SJSA1 (cell line): ENCODE measurements at regions not wholly inside any gene's neighbourhood (a gene's known extent, or its start where the extent isn't known, plus 50 kb on each side); places are given as distances from the start of the nearest gene placed in this dataset.

ENCODE experiments used
- DNase-seq, 2 experiments: peaks; one replicate each; pipeline ENCODE4 v3.0.0-alpha.2; 2015 to 2020; ENCODE audit warnings: low spot score in 2 of 2, low read depth in 1 of 2
- H3K27ac ChIP-seq: fragments of 250-450 bp; sonication (Bioruptor Pico); 2 replicates; pipeline ENCODE4 v1.5.1; 2020; ENCODE audit warnings: mild to moderate bottlenecking, moderate library complexity
- H3K27me3 ChIP-seq: fragments of 250-450 bp; sonication (Bioruptor Pico); replicated peaks from 2 replicates; pipeline ENCODE4 v1.5.1; 2020; ENCODE audit warnings: mild to moderate bottlenecking, moderate library complexity
- H3K36me3 ChIP-seq: fragments of 250-450 bp; sonication (Bioruptor Pico); 2 replicates; pipeline ENCODE4 v1.5.1; 2020; ENCODE audit warnings: mild to moderate bottlenecking
- H3K4me1 ChIP-seq: fragments of 250-450 bp; sonication (Bioruptor Pico); replicated peaks from 2 replicates; pipeline ENCODE4 v1.6.1; 2021; ENCODE audit warnings: mild to moderate bottlenecking
- H3K4me3 ChIP-seq: fragments of 250-450 bp; sonication (Bioruptor Pico); 2 replicates; pipeline ENCODE4 v1.5.1; 2020; ENCODE audit warnings: mild to moderate bottlenecking
- H3K9me3 ChIP-seq: fragments of 250-450 bp; sonication (Bioruptor Pico); replicated peaks from 2 replicates; pipeline ENCODE4 v1.5.1; 2020; ENCODE audit warnings: mild to moderate bottlenecking

DNA sequence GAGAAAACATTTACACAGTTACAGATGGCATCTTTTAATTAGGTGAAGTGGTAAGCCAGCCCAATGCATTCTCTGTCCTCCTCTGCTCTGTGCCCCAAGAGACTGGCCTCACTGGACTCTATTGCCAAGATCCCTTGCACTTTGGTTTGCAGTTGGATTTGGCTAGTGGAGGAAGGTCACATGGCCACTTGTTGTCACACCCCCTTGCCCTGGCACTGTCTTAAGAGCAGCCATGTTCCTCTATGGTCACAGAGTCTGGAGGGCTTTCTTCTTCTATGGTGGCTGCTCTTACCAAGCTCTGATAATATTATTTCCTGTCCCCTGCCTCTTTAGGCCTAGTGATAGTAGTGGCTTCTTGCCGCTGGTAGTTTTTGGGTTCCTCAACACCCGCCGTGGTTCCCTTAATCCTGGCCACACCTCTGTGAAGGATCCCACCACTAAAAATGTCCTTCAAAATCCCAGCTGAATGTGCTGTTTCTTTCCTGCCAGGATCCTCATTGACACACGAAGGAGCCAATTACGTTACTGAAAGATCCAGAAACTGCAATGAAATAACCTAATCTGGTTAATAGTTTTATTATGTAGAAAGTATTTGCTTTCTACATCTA, 111.1 kb downstream of the CDC42EP3 start:
- H3K36me3 ChIP-seq = no peaks in the 10 kb centered on the region
- peak overlapping the region; percentile 98 for H3K27ac ChIP-seq
- DNase-seq = no peak
- H3K9me3 ChIP-seq = no peaks in the 10 kb centered on the region
- no peaks in the 10 kb centered on the region for H3K27me3 ChIP-seq
- H3K4me1 ChIP-seq = peaks cover 35% of the 10 kb centered on the region
- no peak overlapping the region for H3K4me3 ChIP-seq

DNA sequence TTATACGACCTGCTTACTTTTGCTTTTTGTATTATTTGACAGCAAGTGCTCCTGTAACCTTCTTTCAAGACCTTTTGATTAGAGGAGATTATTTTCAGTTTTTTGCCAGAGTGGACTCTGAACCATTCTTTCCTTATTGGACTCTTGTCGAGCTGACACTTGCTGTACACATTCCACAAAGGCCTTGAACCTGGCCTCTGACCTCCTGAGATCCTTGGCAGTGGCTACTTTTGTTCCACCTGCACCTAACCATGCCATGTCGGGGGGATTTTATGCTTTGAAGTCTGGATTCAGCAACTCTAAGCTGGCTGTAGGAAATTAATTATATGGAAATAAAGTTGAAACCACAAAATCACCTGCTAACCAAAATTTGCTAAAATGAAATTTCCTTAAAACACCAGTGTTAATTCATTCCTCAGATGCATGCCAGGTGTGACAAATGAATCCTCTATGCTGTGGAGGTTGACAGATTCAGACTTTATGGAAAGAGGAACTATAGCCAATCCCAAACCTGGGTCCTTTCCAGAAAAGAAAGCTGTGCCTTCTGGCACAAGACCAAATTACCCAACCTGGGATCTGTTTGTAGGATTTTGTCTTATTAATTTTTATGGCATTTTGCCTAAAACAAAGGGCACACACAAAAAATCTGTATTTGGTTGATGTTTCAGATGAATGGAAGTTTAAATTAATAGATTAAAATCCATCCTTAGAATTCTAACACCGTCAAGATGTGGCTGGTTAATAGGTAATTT, 110.4 kb downstream of the CDC42EP3 start:
- H3K36me3 ChIP-seq = no peaks in the 10 kb centered on the region
- no peak for DNase-seq
- no peaks in the 10 kb centered on the region; the same call in 1 of the 2 replicates for H3K9me3 ChIP-seq
- peaks cover 35% of the 10 kb centered on the region for H3K4me1 ChIP-seq
- H3K27me3 ChIP-seq = no peaks in the 10 kb centered on the region
- peak overlapping the region; percentile 98 for H3K27ac ChIP-seq
- no peak overlapping the region for H3K4me3 ChIP-seq

DNA sequence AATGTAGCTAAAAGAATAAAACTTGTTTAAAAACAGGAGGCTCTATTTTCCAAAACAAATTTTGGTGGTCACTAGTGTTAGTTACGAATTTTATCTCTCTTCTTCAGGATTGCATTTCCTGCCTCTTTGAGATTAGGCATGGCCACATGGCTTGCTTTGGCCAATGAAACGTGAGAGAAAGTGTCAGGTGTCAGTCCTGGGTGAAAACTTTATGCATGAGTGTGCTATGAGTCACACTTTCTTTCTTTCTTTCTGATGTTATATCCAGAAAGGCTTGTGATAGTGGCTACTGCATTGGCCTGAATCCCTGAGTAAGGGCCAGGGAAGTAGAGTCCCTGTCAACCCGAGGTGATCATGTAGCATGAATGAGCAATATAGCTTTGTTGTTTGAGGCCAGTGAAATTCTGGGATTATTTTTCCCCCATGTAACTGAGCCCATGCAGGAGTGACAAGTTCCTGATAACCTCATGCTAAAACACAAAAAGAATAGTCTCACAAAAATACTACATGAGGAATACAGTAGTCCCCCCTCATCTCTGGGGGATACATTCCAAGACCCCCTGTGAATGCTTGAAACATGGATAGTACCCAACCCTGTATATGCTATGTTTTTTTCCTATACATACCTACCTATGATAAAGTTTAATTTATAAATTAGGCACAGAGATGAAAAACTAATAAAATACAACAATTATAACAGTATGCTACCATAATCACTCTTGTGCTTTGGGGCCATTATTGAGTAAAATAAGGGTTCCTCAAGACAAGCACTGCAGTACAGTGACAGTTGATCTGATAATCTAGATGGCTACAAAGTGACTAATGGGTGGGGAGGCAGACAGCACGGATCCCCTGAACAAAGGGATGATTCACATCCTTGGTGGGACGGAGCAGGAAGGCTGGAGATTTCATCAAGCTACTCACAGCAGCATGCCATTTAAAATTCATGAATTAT, 109.5 kb downstream of the CDC42EP3 start:
- H3K4me3 ChIP-seq = no peak overlapping the region
- H3K27ac ChIP-seq = peak overlapping the region; percentile 98
- no peaks in the 10 kb centered on the region for H3K36me3 ChIP-seq
- no peaks in the 10 kb centered on the region for H3K27me3 ChIP-seq
- H3K4me1 ChIP-seq = peaks cover 39% of the 10 kb centered on the region
- no peaks in the 10 kb centered on the region; the same call in 1 of the 2 replicates for H3K9me3 ChIP-seq
- DNase-seq = peak; percentile 88 to 91

DNA sequence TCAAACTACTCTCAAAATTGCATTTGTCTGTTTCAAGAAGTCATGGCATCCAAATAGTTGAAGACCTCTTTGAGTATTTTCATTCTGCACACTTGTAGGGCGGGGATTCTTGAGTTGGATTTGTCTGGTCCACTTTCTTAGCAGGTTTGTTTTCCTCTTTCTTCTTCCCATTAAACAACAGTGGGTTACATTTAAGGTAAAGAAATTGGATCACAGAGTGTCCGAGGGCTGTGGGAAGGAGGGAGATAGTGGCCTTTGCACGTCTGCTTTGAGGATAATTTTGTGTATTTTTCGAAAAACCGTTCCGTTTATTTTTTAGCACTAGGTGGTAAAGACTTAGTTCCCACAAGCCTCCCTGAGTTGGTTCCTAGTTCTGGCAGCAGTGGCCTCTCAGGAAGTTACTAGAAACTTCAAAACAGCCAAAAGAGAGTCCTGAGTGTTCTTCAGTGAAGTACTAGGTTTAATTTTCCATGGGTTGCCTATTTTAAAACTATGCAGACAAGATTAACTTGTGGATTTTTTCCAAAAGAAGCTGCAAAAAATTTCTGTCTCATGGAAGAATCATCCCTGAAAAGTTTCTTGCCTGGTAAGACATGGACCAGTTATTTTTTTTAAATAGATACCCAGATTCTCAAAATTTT, 107.9 kb downstream of the CDC42EP3 start:
- Histone ChIP-seq H3K27ac (peak overlapping the region; percentile 98), H3K4me3 (no peak overlapping the region), H3K4me1 (peaks cover 40% of the 10 kb centered on the region), H3K36me3 (no peaks in the 10 kb centered on the region), H3K27me3 (no peaks in the 10 kb centered on the region), H3K9me3 (no peaks in the 10 kb centered on the region; the same call in 1 of the 2 replicates)
- no peak for DNase-seq

DNA sequence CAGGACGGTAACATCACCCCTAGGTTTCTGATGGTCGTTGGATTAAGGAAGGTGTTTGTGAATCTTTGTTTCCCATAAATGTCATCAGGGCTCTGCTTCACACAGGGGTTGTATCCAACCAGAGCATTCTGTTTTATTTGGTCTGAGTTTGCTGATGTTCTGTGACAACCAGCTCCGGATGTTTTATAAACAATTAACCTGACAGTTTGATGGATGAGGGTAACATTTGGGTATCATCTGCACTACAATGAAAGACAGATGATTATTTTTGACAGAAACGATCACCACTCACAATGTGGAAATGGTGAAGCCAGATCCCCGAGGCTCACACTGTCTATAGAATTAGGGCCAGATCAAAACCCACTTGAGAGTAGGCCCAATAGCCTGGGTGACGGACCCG, 107.1 kb downstream of the CDC42EP3 start:
- Histone ChIP-seq H3K4me3 (no peak overlapping the region), H3K27me3 (no peaks in the 10 kb centered on the region), H3K27ac (no peak overlapping the region), H3K4me1 (peaks cover 46% of the 10 kb centered on the region), H3K36me3 (no peaks in the 10 kb centered on the region), H3K9me3 (no peaks in the 10 kb centered on the region; the same call in 1 of the 2 replicates)
- DNase-seq = no peak

DNA sequence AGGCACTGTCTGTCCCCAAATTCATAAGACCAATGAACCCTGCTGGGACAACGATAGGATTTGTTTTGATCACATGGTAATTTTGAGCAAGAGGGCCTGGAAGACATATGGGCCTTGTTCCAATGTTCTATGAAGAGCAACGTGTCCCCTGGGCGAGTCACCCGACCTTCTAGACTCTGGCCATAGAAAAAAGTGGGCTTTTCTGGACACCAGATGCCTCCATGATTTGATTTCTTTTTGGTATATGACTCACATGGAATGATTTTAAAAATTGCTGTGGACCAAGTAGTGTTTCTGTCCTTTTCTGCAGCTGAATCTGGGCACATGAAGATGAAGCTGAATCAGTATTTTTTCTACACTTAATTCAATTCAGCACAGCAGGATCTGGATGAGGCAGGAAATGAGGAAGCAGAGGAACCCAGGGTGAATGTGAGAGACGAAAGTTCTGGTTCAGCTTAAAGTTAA, 104.9 kb downstream of the CDC42EP3 start:
- H3K4me3 ChIP-seq = no peak overlapping the region

DNA sequence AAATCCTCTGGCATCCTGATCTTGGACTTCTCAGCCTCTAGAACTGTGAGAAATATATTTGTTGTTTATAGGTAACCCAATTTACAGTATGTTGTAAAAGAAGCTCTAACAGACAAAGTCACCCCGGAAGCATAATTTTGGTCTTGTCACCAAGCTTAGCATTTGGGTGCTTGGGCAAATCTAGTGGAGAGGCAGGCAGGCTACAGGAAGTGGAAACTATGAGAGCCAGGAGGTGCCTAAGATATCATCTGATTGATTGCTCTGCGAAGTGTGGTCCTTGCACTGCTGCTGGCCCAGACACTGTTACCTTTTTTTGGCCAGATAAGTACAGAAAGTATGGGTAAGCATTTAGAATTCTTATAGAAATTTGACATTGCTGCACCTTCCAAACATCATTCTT, 102.9 kb downstream of the CDC42EP3 start:
- no peaks in the 10 kb centered on the region for H3K36me3 ChIP-seq
- H3K4me1 ChIP-seq = peaks cover 41% of the 10 kb centered on the region
- H3K27me3 ChIP-seq = no peaks in the 10 kb centered on the region
- no peak overlapping the region for H3K27ac ChIP-seq
- H3K9me3 ChIP-seq = no peaks in the 10 kb centered on the region; the same call in 1 of the 2 replicates
- DNase-seq = no peak
- no peak overlapping the region for H3K4me3 ChIP-seq

More for the DNA sequence above, 104.9 kb downstream of the CDC42EP3 start:
- no peak overlapping the region for H3K27ac ChIP-seq
- H3K4me1 ChIP-seq = peaks cover 53% of the 10 kb centered on the region
- no peaks in the 10 kb centered on the region; the same call in 1 of the 2 replicates for H3K9me3 ChIP-seq
- no peak for DNase-seq
- H3K36me3 ChIP-seq = no peaks in the 10 kb centered on the region
- no peaks in the 10 kb centered on the region for H3K27me3 ChIP-seq

DNA sequence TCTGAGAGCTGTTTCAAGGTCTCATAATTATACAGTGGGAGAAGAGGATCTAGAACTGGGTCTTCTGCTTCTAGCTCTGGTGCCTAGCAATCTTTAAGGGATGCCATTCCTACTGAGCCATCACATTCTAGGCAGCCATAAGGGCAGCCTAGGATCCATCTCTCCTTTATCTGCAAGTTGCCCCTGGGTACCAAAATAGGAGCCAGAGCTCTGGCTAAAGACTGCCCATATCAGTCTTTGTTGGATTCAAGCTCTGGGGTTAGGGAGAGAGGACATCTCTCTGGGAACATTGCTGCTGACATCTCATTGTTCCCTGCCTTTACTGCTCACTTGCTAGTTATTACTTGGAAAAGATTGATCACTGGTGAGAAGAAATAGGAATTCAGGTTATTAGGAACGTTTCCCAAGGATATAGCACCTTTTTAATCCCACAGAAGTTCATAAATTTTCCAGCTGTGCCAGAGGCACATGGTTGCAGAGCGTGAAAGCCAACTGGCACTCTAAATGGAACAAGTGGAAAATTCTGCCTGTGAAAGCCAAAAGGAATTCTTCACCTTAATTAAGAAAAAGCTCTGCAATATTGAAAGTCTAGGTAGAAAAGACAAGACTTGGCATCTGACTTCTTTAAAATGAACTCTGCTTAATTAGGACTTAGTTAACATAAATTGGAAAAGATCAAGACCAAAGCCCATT, 102.2 kb downstream of the CDC42EP3 start:
- no peaks in the 10 kb centered on the region; the same call in 1 of the 2 replicates for H3K9me3 ChIP-seq
- H3K27me3 ChIP-seq = no peaks in the 10 kb centered on the region
- DNase-seq = no peak
- H3K4me3 ChIP-seq = no peak overlapping the region
- H3K27ac ChIP-seq = peak overlapping the region; percentile 17; the same call in 1 of the 2 replicates
- no peaks in the 10 kb centered on the region for H3K36me3 ChIP-seq
- peaks cover 46% of the 10 kb centered on the region for H3K4me1 ChIP-seq

DNA sequence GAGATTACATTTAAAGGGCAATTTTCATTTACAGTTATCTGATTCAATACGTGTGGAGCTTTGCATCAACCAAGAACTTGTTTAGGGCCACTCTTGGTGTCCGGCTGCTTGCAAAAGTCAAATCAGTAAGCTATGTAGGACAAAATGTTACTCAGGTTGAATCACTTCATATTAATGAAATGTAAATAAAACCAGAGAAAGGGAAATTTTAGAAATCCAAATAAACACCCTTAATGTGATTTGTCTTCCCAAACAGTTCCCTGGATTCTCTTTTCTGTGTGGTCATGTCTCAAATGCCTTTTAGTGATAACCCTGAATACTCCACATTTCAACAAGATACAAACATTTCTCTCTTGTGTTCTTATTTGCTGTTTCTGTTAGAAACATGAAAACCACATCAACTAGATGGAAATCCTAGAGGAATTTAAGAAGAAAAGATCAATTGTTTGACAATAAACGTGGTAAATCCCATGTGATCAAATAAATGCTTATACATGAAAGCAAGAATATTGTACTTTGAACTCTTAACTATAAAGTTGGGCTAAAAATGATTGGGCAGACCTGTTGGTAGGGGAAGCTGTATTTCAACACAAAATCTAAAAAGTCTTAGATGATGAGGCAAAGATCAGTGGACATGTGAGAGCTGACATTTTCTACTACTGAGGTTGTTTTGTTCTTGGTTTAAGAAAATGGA, 101.3 kb downstream of the CDC42EP3 start:
- DNase-seq = peak in 1 of 2 experiments; percentile 92
- Histone ChIP-seq H3K9me3 (no peaks in the 10 kb centered on the region; the same call in 1 of the 2 replicates), H3K36me3 (no peaks in the 10 kb centered on the region), H3K27me3 (no peaks in the 10 kb centered on the region), H3K4me1 (peaks cover 46% of the 10 kb centered on the region), H3K27ac (peak overlapping the region; percentile 87), H3K4me3 (no peak overlapping the region)

DNA sequence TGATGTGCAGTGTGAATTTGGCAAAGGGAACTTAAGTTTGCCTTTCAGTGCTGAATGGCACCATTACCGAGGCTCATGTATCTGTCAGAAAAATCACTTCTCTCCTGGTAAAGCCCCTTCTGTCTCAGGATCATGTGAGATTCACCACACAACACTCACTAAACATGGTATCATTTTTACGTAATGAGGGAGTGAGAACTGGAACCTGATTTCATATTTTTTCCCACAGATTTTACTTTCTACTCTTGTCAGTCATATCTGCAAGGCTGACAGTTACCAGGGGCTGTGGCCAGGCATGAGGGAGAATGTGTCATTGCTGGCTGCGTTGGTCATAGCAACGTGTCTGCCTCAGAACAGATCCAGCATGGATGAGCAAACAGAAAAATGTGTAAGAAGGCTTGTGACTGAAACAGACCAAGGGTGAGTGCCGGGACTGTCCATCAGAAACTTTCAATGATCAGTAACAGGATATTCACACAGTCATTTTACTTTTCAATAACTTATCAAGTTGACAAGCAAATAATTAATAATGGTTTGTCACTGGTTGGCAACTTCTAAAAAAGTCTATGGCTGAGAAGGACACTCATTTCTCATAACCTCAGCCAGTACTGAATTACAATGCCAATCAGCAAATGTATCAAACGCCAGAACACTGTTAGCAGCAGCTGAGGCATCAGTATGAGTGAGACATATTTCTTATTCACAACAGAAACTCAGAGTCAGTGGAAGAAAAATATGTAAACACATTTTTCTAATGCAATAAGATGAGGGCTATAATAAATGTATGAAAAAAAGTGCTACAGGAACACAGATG, 100.5 kb downstream of the CDC42EP3 start:
- Histone ChIP-seq H3K36me3 (no peaks in the 10 kb centered on the region), H3K27me3 (no peaks in the 10 kb centered on the region), H3K4me1 (peaks cover 46% of the 10 kb centered on the region), H3K4me3 (no peak overlapping the region), H3K27ac (peak overlapping the region; percentile 87), H3K9me3 (no peaks in the 10 kb centered on the region; the same call in 1 of the 2 replicates)
- DNase-seq = peak; percentile 80 to 81

DNA sequence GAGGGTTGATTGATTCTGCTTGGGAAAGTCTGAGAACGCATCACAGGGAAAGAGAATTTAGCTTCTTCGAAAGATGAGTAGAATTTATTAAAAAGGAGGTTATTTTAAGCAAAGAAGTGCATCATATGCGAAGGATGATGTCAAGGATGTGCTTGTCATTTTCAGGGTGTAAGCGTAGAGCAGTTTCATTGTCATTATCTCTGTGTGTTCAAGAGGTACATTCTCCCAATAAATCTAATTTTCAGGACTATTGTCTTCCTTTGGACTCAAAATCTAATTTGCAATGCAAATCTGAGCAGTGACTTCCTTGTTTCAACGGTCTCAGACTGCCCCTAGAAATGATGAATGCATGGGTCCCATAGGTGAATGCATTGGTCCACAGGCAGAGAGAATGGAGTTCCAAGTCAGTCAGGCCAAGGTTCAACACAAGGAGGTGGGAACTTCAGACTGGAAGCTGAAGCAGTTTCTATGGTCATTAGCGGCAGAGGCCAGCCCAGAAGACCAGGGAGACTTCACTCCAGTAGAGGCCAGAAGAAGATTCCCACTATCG, 99.8 kb downstream of the CDC42EP3 start:
- H3K27ac ChIP-seq = peak overlapping the region; percentile 87
- no peak overlapping the region for H3K4me3 ChIP-seq
- H3K4me1 ChIP-seq = peaks cover 44% of the 10 kb centered on the region

More for the DNA sequence above, 99.8 kb downstream of the CDC42EP3 start:
- Histone ChIP-seq H3K27me3 (no peaks in the 10 kb centered on the region), H3K9me3 (no peaks in the 10 kb centered on the region; the same call in 1 of the 2 replicates), H3K36me3 (no peaks in the 10 kb centered on the region)
- DNase-seq = no peak
